Common myeloid progenitor, CD34-positive (primary cell): ENCODE measurements at regions not wholly inside any gene's neighbourhood (a gene's known extent, or its start where the extent isn't known, plus 50 kb on each side); places are given as distances from the start of the nearest gene placed in this dataset.

Source experiments
- CTCF ChIA-PET: fragments of 350-600 bp; sonication (Branson Sonifier 250); formaldehyde crosslinking; loops from one replicate; lab custom pipeline; 2021; ENCODE audit warnings: antibody characterized with exemption; lab: Charles Lee
- POLR2A ChIA-PET: fragments of 350-600 bp; sonication (Branson Sonifier 250); formaldehyde crosslinking; loops from one replicate; lab custom pipeline; 2021; ENCODE audit warnings: antibody characterized with exemption; lab: Charles Lee
- DNase-seq, 3 donors: peaks; one replicate each; pipeline versions ENCODE4 v3.0.0 to v3.0.0-alpha.2; 2013
- H3K27ac ChIP-seq, 2 experiments: 1 replicate in 1 of 2; 2 replicates in 1 of 2; pipeline ENCODE4 v1.7.0; 2013; ENCODE audit warnings: inconsistent platforms in 2 of 2, low read length in 2 of 2, mild to moderate bottlenecking in 2 of 2, low read depth in 1 of 2, moderate library complexity in 1 of 2; ENCODE audit not compliant: severe bottlenecking in 2 of 2, insufficient read depth in 1 of 2, poor library complexity in 1 of 2
- H3K27me3 ChIP-seq, 5 experiments: replicated peaks in 2 of 5; 1 replicate in 3 of 5; 2 replicates in 2 of 5; pipeline versions ENCODE4 v1.6.1 to v1.7.0; 2013; ENCODE audit warnings: low read length in 4 of 5, mild to moderate bottlenecking in 2 of 5, moderate library complexity in 2 of 5, inconsistent platforms in 1 of 5; ENCODE audit not compliant: insufficient read depth in 5 of 5, control insufficient read depth in 4 of 5
- H3K36me3 ChIP-seq, 4 experiments: 1 replicate in 2 of 4; 2 replicates in 2 of 4; pipeline versions ENCODE4 v1.6.1 to v1.7.0; 2013; ENCODE audit warnings: low read length in 3 of 4, control low read depth in 1 of 4, mild to moderate bottlenecking in 1 of 4; ENCODE audit not compliant: control insufficient read depth in 4 of 4, insufficient read depth in 4 of 4
- H3K4me1 ChIP-seq, 4 experiments: 1 replicate in 3 of 4; 2 replicates in 1 of 4; pipeline versions ENCODE4 v1.6.1 to v1.7.1; 2013; ENCODE audit warnings: low read length in 3 of 4, mild to moderate bottlenecking in 3 of 4, control low read depth in 1 of 4, inconsistent platforms in 1 of 4, moderate library complexity in 1 of 4; ENCODE audit not compliant: control insufficient read depth in 4 of 4, insufficient read depth in 4 of 4; ENCODE audit errors: control extremely low read depth in 1 of 4
- H3K4me3 ChIP-seq, 7 experiments: 1 replicate in 4 of 7; 2 replicates in 3 of 7; pipeline versions ENCODE4 v1.5.1 to v1.7.0; 2013; ENCODE audit warnings: mild to moderate bottlenecking in 7 of 7, low read length in 6 of 7, moderate library complexity in 6 of 7, inconsistent platforms in 2 of 7, low read depth in 2 of 7, control low read depth in 1 of 7; ENCODE audit not compliant: insufficient read depth in 4 of 7, control insufficient read depth in 1 of 7; ENCODE audit errors: extremely low read depth in 1 of 7
- H3K9me3 ChIP-seq, 5 experiments: 1 replicate in 4 of 5; 2 replicates in 1 of 5; pipeline versions ENCODE4 v1.6.1 to v1.7.1; 2013; ENCODE audit warnings: low read length in 4 of 5, mild to moderate bottlenecking in 2 of 5, inconsistent platforms in 1 of 5, low read depth in 1 of 5, moderate library complexity in 1 of 5; ENCODE audit not compliant: control insufficient read depth in 4 of 5, insufficient read depth in 2 of 5; ENCODE audit errors: control extremely low read depth in 1 of 5
- WGBS: methylation state at CpG from one replicate; pipeline ENCODE4 v1.1.5; 2013; ENCODE audit not compliant: insufficient coverage; 5-methylcytosine and 5-hydroxymethylcytosine counted together

DNA sequence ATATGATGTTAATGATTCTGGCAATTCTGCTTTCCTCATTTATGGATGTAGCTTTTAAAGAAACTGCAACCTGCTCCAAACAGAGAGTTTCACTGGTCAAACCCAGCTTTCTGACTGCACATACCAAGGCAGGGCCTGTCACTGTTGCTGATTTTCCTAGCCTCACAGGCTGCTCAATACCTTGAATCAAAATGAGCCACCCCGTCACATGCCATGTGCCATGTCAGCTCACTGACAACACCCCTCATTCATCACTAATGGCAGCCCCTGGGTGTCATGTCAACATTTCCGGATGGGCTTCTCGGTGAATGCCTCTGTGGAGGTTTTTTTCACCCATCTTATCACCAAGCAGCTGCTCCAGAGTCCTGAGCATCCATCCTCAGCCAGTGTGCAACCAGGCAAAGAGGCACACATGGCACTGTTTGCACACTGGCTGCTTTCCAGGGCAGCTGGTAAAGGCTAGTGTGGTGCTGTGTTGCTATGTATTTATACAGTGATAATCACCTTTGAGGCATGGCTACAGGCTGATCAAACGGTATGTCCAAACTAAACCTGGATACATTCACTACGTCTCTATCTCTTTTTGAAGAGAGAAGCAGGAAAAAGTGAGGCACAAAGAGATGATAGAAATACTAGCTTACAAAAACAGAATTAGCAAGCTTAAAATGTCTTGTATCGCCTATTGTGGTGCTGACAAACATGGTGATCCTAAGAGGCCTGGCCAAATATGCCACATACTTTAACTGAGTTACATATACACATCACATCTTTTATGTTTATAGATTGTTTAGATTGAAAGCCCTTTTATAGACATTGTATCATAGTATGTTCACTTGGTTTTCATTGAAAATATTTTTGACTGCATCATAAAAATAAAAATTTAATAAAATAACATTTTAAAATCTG, 94.6 kb upstream of the INPP4B start:
- CTCF ChIA-PET: no interaction called here
- POLR2A ChIA-PET: interaction anchor here (0.7 kb wide), 1 partner anchor 65 kb away, joined by 5 read pairs; no protein-coding TSS in a partner anchor

GRCh38 chr4:142944565-142944964, 98.5 kb upstream of the INPP4B start:
- DNase-seq: no peak
- ChIA-PET CTCF (interaction anchor here (1.3 kb wide), 1 partner anchor 9 kb away, joined by 4 read pairs; no protein-coding TSS in a partner anchor), POLR2A (no interaction called here)
- Histone ChIP-seq H3K4me3 (no peak overlapping the region), H3K4me1 (no peaks in the 10 kb centered on the region), H3K27me3 (no peaks in the 10 kb centered on the region), H3K36me3 (no peaks in the 10 kb centered on the region), H3K9me3 (peaks cover 0 to 6% (median 0%) of the 10 kb centered on the region in 5 experiments), H3K27ac (no peak overlapping the region)
- no CpG with 5 or more reads among the region's 1 CpG for WGBS

More for the DNA sequence above, 94.6 kb upstream of the INPP4B start:
- Histone ChIP-seq H3K9me3 (no peaks in the 10 kb centered on the region), H3K27ac (no peak overlapping the region), H3K4me1 (no peaks in the 10 kb centered on the region), H3K4me3 (no peak overlapping the region), H3K36me3 (no peaks in the 10 kb centered on the region), H3K27me3 (no peaks in the 10 kb centered on the region)
- DNase-seq: no peak
- 93% methylated on average over 2 of the region's 6 CpGs for WGBS

- no peak overlapping the region for H3K27ac ChIP-seq
- H3K36me3 ChIP-seq: no peaks in the 10 kb centered on the region
- H3K27me3 ChIP-seq: no peaks in the 10 kb centered on the region
- no peaks in the 10 kb centered on the region for H3K4me1 ChIP-seq
- H3K4me3 ChIP-seq: no peak overlapping the region
- WGBS: 97% methylated on average over 4 of the region's 5 CpGs
- H3K9me3 ChIP-seq: peaks cover 0 to 1% (median 0%) of the 10 kb centered on the region in 5 experiments
- DNase-seq: no peak
- ChIA-PET POLR2A (no interaction called here), CTCF (interaction anchor here (1.3 kb wide), 1 partner anchor 25 kb away, joined by 4 read pairs; no protein-coding TSS in a partner anchor)
These were observed 106.9 kb upstream of the INPP4B start for GRCh38 chr4:142952821-142953580.

- Histone ChIP-seq H3K27me3 (no peaks in the 10 kb centered on the region), H3K27ac (no peak overlapping the region), H3K9me3 (no peaks in the 10 kb centered on the region), H3K4me3 (no peak overlapping the region), H3K4me1 (no peaks in the 10 kb centered on the region), H3K36me3 (no peaks in the 10 kb centered on the region)
- POLR2A ChIA-PET: no interaction called here
- DNase-seq: no peak
- CTCF ChIA-PET: interaction anchor here (1.3 kb wide), 1 partner anchor 24 kb away, joined by 4 read pairs; no protein-coding TSS in a partner anchor
- WGBS: over 99% methylated on average over 15 of the region's 16 CpGs
These were observed 108.3 kb upstream of the INPP4B start for GRCh38 chr4:142954415-142954814.

DNA sequence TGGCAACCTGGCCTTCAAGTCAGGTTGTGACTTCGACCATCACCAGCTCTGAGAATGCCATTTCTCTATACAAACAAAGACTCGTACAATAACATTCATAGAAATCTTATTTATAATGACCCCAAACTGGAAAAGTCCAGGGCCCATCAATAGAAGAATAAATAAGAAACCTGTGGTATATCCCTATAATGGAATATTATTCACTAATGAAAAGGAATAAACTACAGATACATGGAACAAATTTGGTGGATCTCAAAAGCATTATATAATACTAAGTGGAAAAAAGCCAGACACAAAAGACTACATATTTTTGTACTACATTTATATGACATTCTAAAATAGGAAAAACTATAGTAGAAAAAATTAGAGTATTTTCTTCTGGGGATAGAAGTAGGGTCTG, 109.4 kb upstream of the INPP4B start:
- ChIA-PET CTCF (no interaction called here), POLR2A (no interaction called here)
- DNase-seq: no peak
- Histone ChIP-seq H3K4me1 (peaks cover 0 to 6% (median 3%) of the 10 kb centered on the region in 4 experiments), H3K36me3 (no peaks in the 10 kb centered on the region), H3K9me3 (no peaks in the 10 kb centered on the region), H3K4me3 (no peak overlapping the region), H3K27ac (no peak overlapping the region), H3K27me3 (no peaks in the 10 kb centered on the region)
- no CpG with 5 or more reads among the region's 2 CpGs for WGBS

DNA sequence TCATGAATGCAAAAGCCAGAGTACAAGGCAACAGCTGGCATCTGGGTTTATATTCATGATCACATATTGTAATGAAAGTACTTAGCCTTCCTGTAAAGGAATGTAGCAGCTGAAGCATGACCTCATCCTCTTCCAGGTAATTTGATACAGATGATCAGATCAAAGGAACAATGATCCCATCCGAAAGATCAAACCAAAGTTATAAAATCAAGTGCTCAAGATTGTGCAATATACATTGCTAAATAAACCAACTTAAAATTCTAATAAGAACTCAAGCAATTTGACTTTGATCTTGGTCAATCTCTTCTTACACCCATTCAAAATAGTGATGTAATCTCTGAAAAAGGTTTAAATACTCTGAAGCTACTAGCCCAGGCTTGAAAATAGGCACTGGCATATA, 113.1 kb upstream of the INPP4B start:
- H3K9me3 ChIP-seq: no peaks in the 10 kb centered on the region
- H3K4me3 ChIP-seq: no peak overlapping the region
- 80% methylated on average over 1 of the region's 1 CpG for WGBS
- POLR2A ChIA-PET: no interaction called here
- CTCF ChIA-PET: no interaction called here
- no peak for DNase-seq
- H3K27ac ChIP-seq: no peak overlapping the region
- no peaks in the 10 kb centered on the region for H3K27me3 ChIP-seq
- no peaks in the 10 kb centered on the region for H3K36me3 ChIP-seq
- H3K4me1 ChIP-seq: peaks cover 7 to 24% (median 13%) of the 10 kb centered on the region in 4 experiments
